Activated CD8-positive, alpha-beta T cell treated with anti-CD3 and anti-CD28 coated beads, Interleukin-2, amount 10 ng/mL, durations not matched to agents 7 days and 5 days (primary cell): ENCODE measurements at regions not wholly inside any gene's neighbourhood (a gene's known extent, or its start where the extent isn't known, plus 50 kb on each side); places are given as distances from the start of the nearest gene placed in this dataset.

Experiments used
- ATAC-seq: fragments of 150-1000 bp; cut with Tn5 transposase; one replicate; pipeline ENCODE4 v1.10.0; 2021; ENCODE audit warnings: moderate library complexity
- CTCF ChIA-PET: fragments of 350-600 bp; sonication (Branson Sonifier 250); formaldehyde crosslinking; loops from one replicate; lab custom pipeline; 2021; ENCODE audit warnings: antibody characterized with exemption; lab: Charles Lee
- POLR2A ChIA-PET: fragments of 350-600 bp; sonication (Branson Sonifier 250); formaldehyde crosslinking; loops from one replicate; lab custom pipeline; 2021; ENCODE audit warnings: antibody characterized with exemption; lab: Charles Lee
- DNase-seq: peaks from one replicate; pipeline ENCODE4 v3.0.0-alpha.2; 2020
- H3K27ac Mint-ChIP-seq: one replicate; pipeline ENCODE4 v1.8.0; 2021; ENCODE audit warnings: mild to moderate bottlenecking, mixed read lengths
- H3K27me3 Mint-ChIP-seq: one replicate; pipeline ENCODE4 v1.8.0; 2021; ENCODE audit warnings: low read depth, mixed read lengths
- H3K36me3 Mint-ChIP-seq: one replicate; pipeline ENCODE4 v1.8.0; 2021; ENCODE audit warnings: low read depth, mixed read lengths
- H3K4me1 Mint-ChIP-seq: one replicate; pipeline ENCODE4 v1.8.0; 2021; ENCODE audit warnings: low read depth, mixed read lengths
- H3K4me3 Mint-ChIP-seq: one replicate; pipeline ENCODE4 v1.8.0; 2021; ENCODE audit warnings: mild to moderate bottlenecking, mixed read lengths
- H3K9me3 Mint-ChIP-seq: one replicate; pipeline ENCODE4 v1.8.0; 2022; ENCODE audit warnings: mixed read lengths; ENCODE audit not compliant: insufficient read depth

- Mint-ChIP-seq H3K4me3 (no peak overlapping the region), H3K27ac (no peak overlapping the region), H3K9me3 (no peaks in the 10 kb centered on the region), H3K36me3 (no peaks in the 10 kb centered on the region), H3K4me1 (no peaks in the 10 kb centered on the region), H3K27me3 (no peaks in the 10 kb centered on the region)
- ChIA-PET POLR2A (no interaction called here), CTCF (no interaction called here)
- DNase-seq (no peak), ATAC-seq (no peak)
Measured at GRCh38 chr1:71223641-71224340, 143.0 kb upstream of the ZRANB2 start.

GRCh38 chr1:71222668-71223067, 141.8 kb upstream of the ZRANB2 start:
- Mint-ChIP-seq H3K36me3 (no peaks in the 10 kb centered on the region), H3K27ac (no peak overlapping the region), H3K4me1 (no peaks in the 10 kb centered on the region), H3K9me3 (no peaks in the 10 kb centered on the region), H3K27me3 (no peaks in the 10 kb centered on the region), H3K4me3 (no peak overlapping the region)
- CTCF ChIA-PET: no interaction called here
- POLR2A ChIA-PET: no interaction called here
- ATAC-seq (no peak), DNase-seq (no peak)

DNA sequence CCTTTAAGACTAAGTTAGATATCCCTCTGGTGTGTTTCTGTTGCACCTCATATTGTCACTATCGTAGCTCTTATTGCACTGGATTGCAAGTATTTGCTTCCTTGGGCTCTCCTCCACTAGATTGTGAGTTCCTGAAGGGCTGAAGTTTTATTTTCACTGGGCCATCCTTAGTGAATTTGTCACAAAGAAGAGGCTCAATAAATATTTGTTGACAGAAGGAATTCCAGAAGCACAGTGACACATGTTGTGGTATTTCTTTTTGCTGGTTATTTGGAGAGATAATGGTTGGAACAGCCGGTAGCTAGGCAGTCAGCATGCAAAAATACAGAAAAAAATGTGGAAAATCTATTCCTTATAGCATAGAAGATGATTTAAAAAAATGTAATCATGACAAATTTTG, 129.9 kb upstream of the ZRANB2 start:
- no peak overlapping the region for H3K4me3 Mint-ChIP-seq
- H3K27me3 Mint-ChIP-seq: no peaks in the 10 kb centered on the region

DNA sequence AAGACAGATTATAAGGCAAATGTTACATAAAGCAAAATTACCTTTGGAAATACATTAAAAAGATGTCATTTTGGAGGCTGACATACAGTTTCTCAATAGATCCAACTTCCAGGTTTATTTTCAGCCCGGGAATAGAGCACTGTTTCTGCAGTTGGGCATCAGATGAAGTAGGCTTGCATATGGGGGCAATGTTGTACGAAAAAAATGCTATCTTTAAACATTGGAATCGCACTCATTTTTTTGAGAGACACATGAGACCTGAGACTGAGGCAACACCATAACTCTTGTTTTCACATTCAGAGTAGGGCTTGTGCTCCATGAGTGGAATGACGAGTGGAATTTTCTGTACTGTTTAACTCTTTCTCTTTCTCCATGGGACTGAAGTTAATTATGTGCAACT, 122.4 kb upstream of the ZRANB2 start:
- peaks cover 2% of the 10 kb centered on the region for H3K27me3 Mint-ChIP-seq

More for the DNA sequence above, 129.9 kb upstream of the ZRANB2 start:
- Mint-ChIP-seq H3K9me3 (peaks cover 5% of the 10 kb centered on the region), H3K4me1 (no peaks in the 10 kb centered on the region), H3K36me3 (no peaks in the 10 kb centered on the region), H3K27ac (no peak overlapping the region)
- ChIA-PET CTCF (interaction anchor here (1.3 kb wide), 1 partner anchor 15 kb away, joined by 3 read pairs; no protein-coding TSS in a partner anchor), POLR2A (no interaction called here)
- ATAC-seq (no peak), DNase-seq (no peak)

DNA sequence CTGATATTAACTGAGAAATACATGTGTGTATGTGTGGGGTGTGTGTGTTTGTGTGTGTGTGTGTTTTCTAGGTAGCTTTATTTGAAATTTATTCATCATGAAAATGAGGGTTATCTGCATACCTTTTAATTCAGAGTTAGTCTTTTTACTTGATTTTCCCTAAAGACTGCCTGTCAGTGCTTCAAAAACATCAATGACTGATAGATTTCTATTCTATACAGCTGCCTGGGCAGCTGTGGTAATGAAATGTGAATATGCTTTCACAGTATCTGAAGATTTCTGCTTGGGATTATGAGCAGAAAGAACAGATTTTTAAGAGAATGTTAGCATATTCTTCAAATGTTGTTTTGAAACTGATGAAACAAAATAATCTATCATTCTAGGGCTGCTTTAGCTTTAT, 119.7 kb upstream of the ZRANB2 start:
- ChIA-PET CTCF (no interaction called here), POLR2A (no interaction called here)
- Mint-ChIP-seq H3K27ac (no peak overlapping the region), H3K4me3 (no peak overlapping the region), H3K4me1 (no peaks in the 10 kb centered on the region), H3K36me3 (no peaks in the 10 kb centered on the region), H3K9me3 (no peaks in the 10 kb centered on the region), H3K27me3 (peaks cover 2% of the 10 kb centered on the region)
- ATAC-seq (no peak), DNase-seq (no peak)

More for the DNA sequence above, 122.4 kb upstream of the ZRANB2 start:
- Mint-ChIP-seq H3K27ac (no peak overlapping the region), H3K9me3 (no peaks in the 10 kb centered on the region), H3K36me3 (no peaks in the 10 kb centered on the region), H3K4me3 (no peak overlapping the region), H3K4me1 (no peaks in the 10 kb centered on the region)
- ATAC-seq (no peak), DNase-seq (no peak)
- POLR2A ChIA-PET: no interaction called here
- CTCF ChIA-PET: no interaction called here

DNA sequence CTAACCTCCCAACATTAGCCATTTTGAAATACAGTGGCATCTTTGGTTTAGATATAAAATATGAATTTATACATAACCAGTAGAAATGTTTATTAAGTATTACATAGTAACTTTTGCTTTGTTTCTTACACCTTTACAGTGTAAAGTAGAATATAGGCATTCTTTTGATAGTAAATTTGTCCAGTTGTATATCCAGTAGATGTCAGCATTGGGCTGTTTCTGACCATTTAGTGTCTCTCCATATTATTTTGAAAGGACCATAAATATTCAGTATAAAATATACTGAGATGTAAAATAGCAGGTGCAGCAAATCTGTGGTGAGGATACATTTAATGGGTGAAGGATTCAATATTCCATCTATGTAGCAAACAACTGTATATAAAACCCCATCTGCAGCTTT, 115.8 kb upstream of the ZRANB2 start:
- H3K27me3 Mint-ChIP-seq: peaks cover 2% of the 10 kb centered on the region
- no peaks in the 10 kb centered on the region for H3K9me3 Mint-ChIP-seq
- no peak overlapping the region for H3K4me3 Mint-ChIP-seq
- no peaks in the 10 kb centered on the region for H3K4me1 Mint-ChIP-seq
- DNase-seq (no peak), ATAC-seq (no peak)
- ChIA-PET POLR2A (no interaction called here), CTCF (no interaction called here)
- no peaks in the 10 kb centered on the region for H3K36me3 Mint-ChIP-seq
- no peak overlapping the region for H3K27ac Mint-ChIP-seq

DNA sequence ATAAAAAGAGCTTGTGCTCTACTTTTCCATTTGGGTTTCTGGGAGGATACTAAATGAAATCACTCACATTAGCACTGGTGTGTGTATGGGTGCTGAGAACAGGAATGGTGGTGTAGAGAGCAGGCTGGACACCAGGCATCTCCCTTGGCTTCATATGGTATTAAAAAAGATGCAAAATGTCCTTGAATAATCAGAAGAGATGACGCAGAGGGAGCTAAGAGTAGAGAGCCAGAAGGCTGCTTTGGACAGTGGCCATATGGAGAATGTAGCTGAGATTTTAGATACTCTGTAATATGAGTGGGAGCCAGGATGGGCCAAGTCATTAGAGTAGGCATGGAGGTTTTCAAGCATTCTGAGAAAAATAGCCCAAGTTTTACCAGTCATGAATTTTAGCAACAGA, 112.3 kb upstream of the ZRANB2 start:
- CTCF ChIA-PET: no interaction called here
- Mint-ChIP-seq H3K4me1 (no peaks in the 10 kb centered on the region), H3K9me3 (no peaks in the 10 kb centered on the region), H3K4me3 (no peak overlapping the region), H3K36me3 (no peaks in the 10 kb centered on the region), H3K27me3 (no peaks in the 10 kb centered on the region), H3K27ac (no peak overlapping the region)
- DNase-seq (no peak), ATAC-seq (no peak)
- POLR2A ChIA-PET: no interaction called here

DNA sequence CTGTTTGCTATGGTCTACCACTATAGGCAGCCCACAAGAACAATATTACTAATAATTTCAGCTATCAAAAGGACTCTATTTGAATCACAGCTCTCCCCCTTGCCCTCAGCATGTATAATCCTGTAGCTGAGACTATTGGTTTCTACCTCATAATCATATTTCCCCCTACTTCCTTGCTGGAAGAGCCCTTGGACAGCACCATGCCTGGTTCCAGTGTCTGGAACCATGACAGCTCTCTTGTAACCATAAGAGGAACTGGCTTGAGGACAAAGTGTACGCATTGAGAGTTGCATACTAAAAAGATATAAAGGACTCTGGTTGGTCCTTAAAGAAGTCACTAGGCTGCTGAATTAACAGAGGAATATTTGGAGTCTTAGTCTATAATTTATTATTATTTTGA, 110.7 kb upstream of the ZRANB2 start:
- no peak for DNase-seq
- no peaks in the 10 kb centered on the region for H3K9me3 Mint-ChIP-seq
- no peak for ATAC-seq
- ChIA-PET POLR2A (no interaction called here), CTCF (no interaction called here)
- no peak overlapping the region for H3K4me3 Mint-ChIP-seq
- no peaks in the 10 kb centered on the region for H3K4me1 Mint-ChIP-seq
- H3K36me3 Mint-ChIP-seq: no peaks in the 10 kb centered on the region
- H3K27ac Mint-ChIP-seq: no peak overlapping the region
- no peaks in the 10 kb centered on the region for H3K27me3 Mint-ChIP-seq

GRCh38 chr1:71190843-71191242, 110.0 kb upstream of the ZRANB2 start:
- Mint-ChIP-seq H3K4me3 (no peak overlapping the region), H3K4me1 (no peaks in the 10 kb centered on the region), H3K36me3 (no peaks in the 10 kb centered on the region), H3K27ac (no peak overlapping the region), H3K9me3 (no peaks in the 10 kb centered on the region), H3K27me3 (no peaks in the 10 kb centered on the region)
- ChIA-PET CTCF (no interaction called here), POLR2A (no interaction called here)
- no peak for ATAC-seq
- no peak for DNase-seq

DNA sequence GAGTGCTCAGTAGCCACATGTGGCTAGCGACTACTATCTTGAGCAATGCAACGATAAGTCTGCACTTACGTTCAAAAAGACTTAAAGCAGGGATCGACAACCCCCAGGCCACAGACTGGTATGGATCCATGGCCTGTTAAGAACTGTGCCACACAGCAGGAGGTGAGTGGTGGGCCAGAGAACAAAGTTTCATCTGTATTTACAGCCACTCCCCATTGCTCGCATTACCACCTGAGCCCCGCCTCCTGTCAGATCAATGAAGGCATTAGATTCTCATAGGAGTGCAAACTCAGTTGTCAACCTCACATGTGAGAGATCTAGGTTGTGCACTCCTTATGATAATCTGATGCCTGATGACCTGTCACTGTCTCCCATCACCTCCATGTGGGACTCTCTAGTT, 103.6 kb upstream of the ZRANB2 start:
- ChIA-PET CTCF (no interaction called here), POLR2A (no interaction called here)
- H3K4me3 Mint-ChIP-seq: no peak overlapping the region
- no peaks in the 10 kb centered on the region for H3K36me3 Mint-ChIP-seq
- no peaks in the 10 kb centered on the region for H3K9me3 Mint-ChIP-seq
- no peak for DNase-seq
- no peak for ATAC-seq
- H3K4me1 Mint-ChIP-seq: no peaks in the 10 kb centered on the region
- no peaks in the 10 kb centered on the region for H3K27me3 Mint-ChIP-seq
- H3K27ac Mint-ChIP-seq: no peak overlapping the region

- Mint-ChIP-seq H3K4me1 (no peaks in the 10 kb centered on the region), H3K27me3 (no peaks in the 10 kb centered on the region), H3K36me3 (no peaks in the 10 kb centered on the region), H3K4me3 (no peak overlapping the region), H3K9me3 (no peaks in the 10 kb centered on the region), H3K27ac (no peak overlapping the region)
- POLR2A ChIA-PET: no interaction called here
- DNase-seq (no peak), ATAC-seq (no peak)
- CTCF ChIA-PET: no interaction called here
Measured at GRCh38 chr1:71179997-71180396, 99.2 kb upstream of the ZRANB2 start.

DNA sequence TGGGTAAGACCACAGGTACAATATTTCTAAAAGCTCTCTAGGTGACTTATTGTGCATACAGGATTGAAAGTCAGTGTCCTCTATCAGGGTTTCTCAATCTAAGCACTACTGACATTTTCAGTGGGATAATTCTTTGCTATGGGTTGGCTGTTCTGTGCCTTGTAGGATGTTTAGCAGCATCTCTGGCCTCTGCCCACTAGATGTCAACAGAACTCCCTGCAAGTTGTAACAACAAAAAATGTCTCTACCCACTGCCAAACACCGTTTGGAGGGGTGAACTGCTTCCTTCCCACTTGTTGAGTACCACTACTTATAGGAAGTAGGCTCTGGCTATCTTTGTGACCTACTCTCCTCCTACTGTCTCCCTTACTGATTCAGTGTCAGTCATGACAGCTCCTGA, 90.1 kb upstream of the ZRANB2 start:
- no peak overlapping the region for H3K4me3 Mint-ChIP-seq
- no peaks in the 10 kb centered on the region for H3K9me3 Mint-ChIP-seq
- DNase-seq (no peak), ATAC-seq (no peak)
- POLR2A ChIA-PET: no interaction called here
- no peaks in the 10 kb centered on the region for H3K36me3 Mint-ChIP-seq
- no peak overlapping the region for H3K27ac Mint-ChIP-seq
- CTCF ChIA-PET: no interaction called here
- H3K4me1 Mint-ChIP-seq: no peaks in the 10 kb centered on the region
- no peaks in the 10 kb centered on the region for H3K27me3 Mint-ChIP-seq

- no peak for ATAC-seq
- no peak for DNase-seq
- Mint-ChIP-seq H3K4me1 (no peaks in the 10 kb centered on the region), H3K9me3 (no peaks in the 10 kb centered on the region), H3K27ac (no peak overlapping the region), H3K4me3 (no peak overlapping the region), H3K27me3 (no peaks in the 10 kb centered on the region), H3K36me3 (no peaks in the 10 kb centered on the region)
- ChIA-PET CTCF (interaction anchor here (0.6 kb wide), 1 partner anchor 9 kb away, joined by 4 read pairs; no protein-coding TSS in a partner anchor), POLR2A (no interaction called here)
Measured at GRCh38 chr1:71167505-71167904, 86.7 kb upstream of the ZRANB2 start.
